Astrocyte (in vitro differentiated cells and primary cell): ENCODE measurements at regions not wholly inside any gene's neighbourhood (a gene's known extent, or its start where the extent isn't known, plus 50 kb on each side); places are given as distances from the start of the nearest gene placed in this dataset.

ENCODE experiments used
- DNase-seq: peaks from one replicate; pipeline ENCODE4 v3.0.0-alpha.2; 2010; ENCODE audit warnings: low read depth
- FAIRE-seq: peaks from 2 replicates; lab custom pipeline; 2011; peaks lifted over from hg19 to GRCh38; lab: Jason Lieb, UNC
- H2AFZ ChIP-seq: 2 replicates; pipeline ENCODE4 v1.6.0; 2012; ENCODE audit warnings: low read depth, low read length, inconsistent platforms
- H3K27ac ChIP-seq: 2 replicates; pipeline ENCODE4 v1.5.1; 2011; ENCODE audit warnings: low read depth, low read length, inconsistent platforms
- H3K27me3 ChIP-seq: 2 replicates; pipeline ENCODE4 v1.6.0; 2011; ENCODE audit warnings: low read length, inconsistent platforms; ENCODE audit not compliant: insufficient read depth
- H3K36me3 ChIP-seq: 2 replicates; pipeline ENCODE4 v1.5.1; 2011; ENCODE audit warnings: low read length, inconsistent platforms; ENCODE audit not compliant: insufficient read depth
- H3K4me1 ChIP-seq: 2 replicates; pipeline ENCODE4 v1.5.1; 2011; ENCODE audit warnings: low read length, inconsistent platforms; ENCODE audit not compliant: insufficient read depth
- H3K4me2 ChIP-seq: 2 replicates; pipeline ENCODE4 v1.6.0; 2012; ENCODE audit warnings: low read length, inconsistent platforms
- H3K4me3 ChIP-seq: 2 replicates; pipeline ENCODE4 v1.5.1; 2011; ENCODE audit warnings: low read depth, mild to moderate bottlenecking, low read length, inconsistent platforms; ENCODE audit not compliant: insufficient read depth
- H3K79me2 ChIP-seq: 2 replicates; pipeline ENCODE4 v1.6.0; 2012; ENCODE audit warnings: mild to moderate bottlenecking, low read length, inconsistent platforms; ENCODE audit not compliant: insufficient read depth
- H3K9ac ChIP-seq: 2 replicates; pipeline ENCODE4 v1.6.0; 2012; ENCODE audit warnings: mild to moderate bottlenecking, low read length, inconsistent platforms
- H3K9me3 ChIP-seq: 2 replicates; pipeline ENCODE4 v1.5.1; 2012; ENCODE audit warnings: low read depth, mild to moderate bottlenecking, low read length, inconsistent platforms; ENCODE audit not compliant: insufficient read depth
- H4K20me1 ChIP-seq: 2 replicates; pipeline ENCODE4 v1.6.0; 2012; ENCODE audit warnings: low read length, inconsistent platforms; ENCODE audit not compliant: insufficient read depth
- H3K27ac Mint-ChIP-seq: one replicate; pipeline ENCODE4 v1.8.0; 2021; ENCODE audit warnings: mild to moderate bottlenecking, mixed read lengths; ENCODE audit not compliant: unreplicated experiment
- H3K27me3 Mint-ChIP-seq: one replicate; pipeline ENCODE4 v1.8.0; 2021; ENCODE audit warnings: low read depth, mixed read lengths; ENCODE audit not compliant: unreplicated experiment
- H3K36me3 Mint-ChIP-seq: one replicate; pipeline ENCODE4 v1.8.0; 2021; ENCODE audit warnings: low read depth, mixed read lengths; ENCODE audit not compliant: unreplicated experiment
- H3K4me1 Mint-ChIP-seq: one replicate; pipeline ENCODE4 v1.8.0; 2021; ENCODE audit warnings: low read depth, mixed read lengths; ENCODE audit not compliant: unreplicated experiment
- H3K4me3 Mint-ChIP-seq: one replicate; pipeline ENCODE4 v1.8.0; 2021; ENCODE audit warnings: mild to moderate bottlenecking, moderate library complexity, mixed read lengths; ENCODE audit not compliant: unreplicated experiment
- H3K9me3 Mint-ChIP-seq: one replicate; pipeline ENCODE4 v1.8.0; 2021; ENCODE audit warnings: mild to moderate bottlenecking, mixed read lengths; ENCODE audit not compliant: unreplicated experiment
- EZH2 ChIP-seq: IDR thresholded peaks from 2 replicates; pipeline ENCODE4 v1.6.1; 2012; ENCODE audit warnings: mild to moderate bottlenecking, low read length, inconsistent platforms; ENCODE audit not compliant: insufficient read depth
- TF ChIP-seq, protein P1 (sequence below): IDR thresholded peaks from 2 replicates; pipeline ENCODE4 v1.5.1; 2011; ENCODE audit warnings: low read depth, mild to moderate bottlenecking, inconsistent platforms, low read length, moderate library complexity; ENCODE audit not compliant: insufficient read depth

DNA sequence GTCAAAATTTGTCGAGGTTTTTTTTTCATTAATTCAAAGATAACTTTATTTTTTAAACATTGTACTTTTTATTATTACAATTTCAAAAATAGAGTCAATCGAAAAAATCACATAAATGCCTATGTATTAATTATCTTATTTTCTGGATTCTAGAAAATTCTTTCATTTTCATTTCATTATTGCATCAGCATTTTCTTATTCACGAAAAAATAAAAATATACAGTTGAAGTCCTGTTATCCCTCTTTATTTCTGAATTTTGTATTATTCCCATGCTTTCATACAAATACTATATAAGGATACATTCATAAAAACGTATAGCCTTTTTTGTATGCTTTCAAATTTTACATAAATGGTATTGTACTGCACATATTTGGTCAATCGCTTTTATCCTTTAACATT lies 681.0 kb upstream of the USP24 start:
- Mint-ChIP-seq H3K36me3 (no peaks in the 10 kb centered on the region), H3K9me3 (peaks cover 6% of the 10 kb centered on the region), H3K27ac (no peak overlapping the region), H3K4me3 (no peak overlapping the region), H3K27me3 (peaks cover 2% of the 10 kb centered on the region), H3K4me1 (no peaks in the 10 kb centered on the region)
- no peak overlapping the region for H3K4me3 ChIP-seq
- H3K9ac ChIP-seq: no peak overlapping the region
- no peaks in the 10 kb centered on the region for H3K36me3 ChIP-seq
- no peak overlapping the region for H3K27ac ChIP-seq
- no peak overlapping the region for H3K4me2 ChIP-seq
- no peak for TF ChIP-seq EZH2
- TF ChIP-seq, protein P1, sequence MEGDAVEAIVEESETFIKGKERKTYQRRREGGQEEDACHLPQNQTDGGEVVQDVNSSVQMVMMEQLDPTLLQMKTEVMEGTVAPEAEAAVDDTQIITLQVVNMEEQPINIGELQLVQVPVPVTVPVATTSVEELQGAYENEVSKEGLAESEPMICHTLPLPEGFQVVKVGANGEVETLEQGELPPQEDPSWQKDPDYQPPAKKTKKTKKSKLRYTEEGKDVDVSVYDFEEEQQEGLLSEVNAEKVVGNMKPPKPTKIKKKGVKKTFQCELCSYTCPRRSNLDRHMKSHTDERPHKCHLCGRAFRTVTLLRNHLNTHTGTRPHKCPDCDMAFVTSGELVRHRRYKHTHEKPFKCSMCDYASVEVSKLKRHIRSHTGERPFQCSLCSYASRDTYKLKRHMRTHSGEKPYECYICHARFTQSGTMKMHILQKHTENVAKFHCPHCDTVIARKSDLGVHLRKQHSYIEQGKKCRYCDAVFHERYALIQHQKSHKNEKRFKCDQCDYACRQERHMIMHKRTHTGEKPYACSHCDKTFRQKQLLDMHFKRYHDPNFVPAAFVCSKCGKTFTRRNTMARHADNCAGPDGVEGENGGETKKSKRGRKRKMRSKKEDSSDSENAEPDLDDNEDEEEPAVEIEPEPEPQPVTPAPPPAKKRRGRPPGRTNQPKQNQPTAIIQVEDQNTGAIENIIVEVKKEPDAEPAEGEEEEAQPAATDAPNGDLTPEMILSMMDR: no peak
- no peaks in the 10 kb centered on the region for H3K4me1 ChIP-seq
- no peaks in the 10 kb centered on the region for H3K27me3 ChIP-seq
- H4K20me1 ChIP-seq: no peaks in the 10 kb centered on the region
- no peak for FAIRE-seq
- no peak overlapping the region for H2AFZ ChIP-seq
- no peaks in the 10 kb centered on the region for H3K9me3 ChIP-seq
- no peaks in the 10 kb centered on the region for H3K79me2 ChIP-seq
- DNase-seq: no peak

DNA sequence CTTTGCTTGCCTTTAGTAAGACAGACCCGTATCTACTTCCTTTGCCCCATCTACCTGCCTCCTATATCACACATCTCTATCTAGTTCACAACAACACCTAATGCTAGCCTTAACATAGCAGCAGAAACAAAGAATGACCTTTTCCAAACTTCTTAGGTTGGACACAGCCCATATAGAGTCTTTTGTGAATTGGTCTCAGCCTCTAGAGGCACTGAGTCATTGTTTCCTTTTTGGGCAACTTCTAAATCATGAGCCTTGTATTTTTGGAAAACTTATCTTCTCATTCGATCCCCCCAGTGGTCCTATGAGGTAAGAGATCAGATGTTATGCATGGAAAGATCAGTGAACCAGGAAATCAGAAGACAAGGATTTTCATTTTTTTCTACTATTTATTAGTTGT lies 679.4 kb upstream of the USP24 start:
- H3K27ac ChIP-seq: no peak overlapping the region
- H3K4me1 Mint-ChIP-seq: no peaks in the 10 kb centered on the region
- no peaks in the 10 kb centered on the region for H3K79me2 ChIP-seq
- no peaks in the 10 kb centered on the region for H3K9me3 ChIP-seq
- no peaks in the 10 kb centered on the region for H3K27me3 ChIP-seq
- TF ChIP-seq, protein P1: no peak
- TF ChIP-seq EZH2: no peak
- no peaks in the 10 kb centered on the region for H3K4me1 ChIP-seq
- no peaks in the 10 kb centered on the region for H3K36me3 Mint-ChIP-seq
- no peak overlapping the region for H3K27ac Mint-ChIP-seq
- H3K4me3 Mint-ChIP-seq: no peak overlapping the region
- DNase-seq (peak; percentile 35), FAIRE-seq (no peak)
- H3K9ac ChIP-seq: no peak overlapping the region
- peaks cover 6% of the 10 kb centered on the region for H3K9me3 Mint-ChIP-seq
- H3K36me3 ChIP-seq: no peaks in the 10 kb centered on the region
- H3K27me3 Mint-ChIP-seq: peaks cover 2% of the 10 kb centered on the region
- H3K4me3 ChIP-seq: no peak overlapping the region
- no peak overlapping the region for H2AFZ ChIP-seq
- no peaks in the 10 kb centered on the region for H4K20me1 ChIP-seq
- no peak overlapping the region for H3K4me2 ChIP-seq

DNA sequence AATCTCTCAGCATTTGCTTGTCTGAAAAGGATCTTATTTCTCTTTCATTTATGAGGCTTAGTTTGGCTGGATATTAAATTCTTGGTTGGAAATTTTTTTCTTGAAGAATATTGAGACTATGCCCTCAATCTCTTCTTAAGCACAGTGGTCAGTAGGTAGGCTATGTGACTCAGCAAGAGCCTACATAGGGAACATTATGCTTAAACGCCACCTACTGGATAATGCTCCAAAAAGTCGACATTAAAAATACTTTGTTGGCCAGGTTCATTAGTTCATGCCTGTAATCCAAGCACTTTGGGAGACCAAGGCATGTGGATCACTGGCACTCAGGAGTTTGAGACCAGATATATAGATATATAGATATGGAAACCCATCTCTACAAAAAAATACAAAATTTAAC lies 678.0 kb upstream of the USP24 start:
- H3K4me1 Mint-ChIP-seq: no peaks in the 10 kb centered on the region
- Histone ChIP-seq H3K4me1 (no peaks in the 10 kb centered on the region), H3K27ac (no peak overlapping the region), H4K20me1 (no peaks in the 10 kb centered on the region), H2AFZ (no peak overlapping the region), H3K4me2 (no peak overlapping the region), H3K36me3 (no peaks in the 10 kb centered on the region), H3K4me3 (no peak overlapping the region), H3K27me3 (no peaks in the 10 kb centered on the region), H3K79me2 (no peaks in the 10 kb centered on the region), H3K9ac (no peak overlapping the region), H3K9me3 (no peaks in the 10 kb centered on the region)
- H3K36me3 Mint-ChIP-seq: no peaks in the 10 kb centered on the region
- H3K9me3 Mint-ChIP-seq: peaks cover 6% of the 10 kb centered on the region
- TF ChIP-seq, protein P1: peak; percentile 40
- TF ChIP-seq EZH2: no peak
- DNase-seq (peak; percentile 57), FAIRE-seq (no peak)
- H3K27me3 Mint-ChIP-seq: peaks cover 6% of the 10 kb centered on the region
- no peak overlapping the region for H3K4me3 Mint-ChIP-seq
- no peak overlapping the region for H3K27ac Mint-ChIP-seq
